Right renal cortex interstitium (tissue), 3 donors: ENCODE measurements at regions not wholly inside any gene's neighbourhood (a gene's known extent, or its start where the extent isn't known, plus 50 kb on each side); places are given as distances from the start of the nearest gene placed in this dataset.

Experiments
- DNase-seq, 3 donors: peaks; one replicate each; pipeline ENCODE4 v3.0.0-alpha.2; 2013; ENCODE audit warnings: low read depth in 3 of 3, low spot score in 2 of 3

GRCh38 chr12:132395908-132396305 lies 66.5 kb upstream of the GALNT9 start:
- DNase-seq, result no peak

- no peak for DNase-seq
These were observed 66.0 kb upstream of the GALNT9 start for GRCh38 chr12:132395192-132395907.

DNA sequence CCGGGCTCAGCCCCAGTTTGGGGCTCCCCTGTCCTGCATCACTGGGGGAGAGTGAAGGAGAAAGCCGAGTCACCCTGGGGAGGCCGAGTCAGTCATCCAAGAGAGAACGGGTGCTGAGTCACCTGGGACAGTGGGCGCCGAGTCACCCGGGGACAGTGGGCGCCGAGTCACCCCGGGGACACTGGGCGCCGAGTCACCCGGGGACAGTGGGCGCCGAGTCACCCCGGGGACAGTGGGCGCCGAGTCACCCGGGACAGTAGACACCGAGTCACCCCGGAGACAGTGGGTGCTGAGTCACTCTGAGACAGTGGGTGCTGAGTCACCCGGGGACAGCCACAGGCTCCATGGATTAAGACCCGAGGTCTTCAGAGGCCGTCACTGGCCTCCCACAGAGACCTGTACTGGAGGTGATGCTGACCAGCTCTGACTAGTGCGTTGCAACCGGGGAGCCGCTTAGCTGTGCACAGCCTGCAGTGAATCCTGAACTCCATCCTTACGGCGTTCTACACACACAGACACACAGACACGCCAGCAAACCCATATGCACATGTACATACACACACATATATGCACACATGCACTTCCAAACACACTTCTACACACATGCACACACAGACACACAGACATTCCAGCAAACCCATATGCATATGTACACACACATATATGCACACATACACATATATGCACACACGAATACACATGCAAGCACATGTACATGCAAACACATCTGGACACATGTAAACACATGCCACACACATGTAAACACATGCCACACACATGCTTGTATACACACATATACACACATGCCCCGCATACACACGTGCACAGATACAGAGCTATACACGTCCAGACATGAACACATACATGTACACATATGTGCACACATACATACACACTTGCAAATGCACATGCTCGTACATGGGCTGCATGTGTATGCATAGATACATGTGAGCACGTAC lies 64.9 kb upstream of the GALNT9 start:
- no peak for DNase-seq

GRCh38 chr12:132393245-132393795 lies 63.9 kb upstream of the GALNT9 start:
- no peak for DNase-seq

- DNase-seq, result no peak
These were observed 63.2 kb upstream of the GALNT9 start for GRCh38 chr12:132392389-132393244.

DNA sequence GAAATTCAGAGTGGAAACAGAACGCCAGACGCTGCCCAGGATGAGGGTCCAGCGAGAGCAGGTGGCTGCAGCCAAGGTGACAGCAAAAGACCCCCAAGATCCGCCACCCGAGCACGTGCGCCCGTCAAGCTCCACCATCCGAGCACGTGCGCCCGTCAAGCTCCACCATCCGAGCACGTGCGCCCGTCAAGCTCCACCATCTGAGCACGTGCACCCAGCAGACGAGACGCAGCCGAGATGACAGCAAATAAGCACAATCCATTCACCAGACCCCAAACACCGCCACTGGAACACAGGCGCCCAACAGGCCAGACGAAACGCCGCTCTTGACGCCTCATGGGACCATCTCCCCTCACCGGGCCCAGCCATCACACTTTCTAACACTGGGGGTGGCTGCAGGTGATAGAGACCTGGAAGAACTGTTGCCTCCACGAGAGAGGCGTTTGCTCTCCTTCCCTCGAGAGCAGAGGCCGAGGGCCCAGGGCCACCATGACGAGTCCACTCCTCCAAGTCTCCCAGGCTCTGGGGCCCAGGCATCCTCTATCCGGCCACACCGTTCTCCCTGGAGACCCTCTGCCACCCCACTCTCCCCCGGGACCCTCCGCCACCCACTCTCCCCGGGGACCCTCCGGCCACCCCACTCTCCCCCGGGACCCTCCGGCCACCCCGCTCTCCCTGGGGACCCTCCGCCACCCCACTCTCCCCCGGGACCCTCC lies 62.1 kb upstream of the GALNT9 start:
- DNase-seq, result no peak

GRCh38 chr12:132390287-132391076 lies 61.1 kb upstream of the GALNT9 start:
- no peak for DNase-seq

DNA sequence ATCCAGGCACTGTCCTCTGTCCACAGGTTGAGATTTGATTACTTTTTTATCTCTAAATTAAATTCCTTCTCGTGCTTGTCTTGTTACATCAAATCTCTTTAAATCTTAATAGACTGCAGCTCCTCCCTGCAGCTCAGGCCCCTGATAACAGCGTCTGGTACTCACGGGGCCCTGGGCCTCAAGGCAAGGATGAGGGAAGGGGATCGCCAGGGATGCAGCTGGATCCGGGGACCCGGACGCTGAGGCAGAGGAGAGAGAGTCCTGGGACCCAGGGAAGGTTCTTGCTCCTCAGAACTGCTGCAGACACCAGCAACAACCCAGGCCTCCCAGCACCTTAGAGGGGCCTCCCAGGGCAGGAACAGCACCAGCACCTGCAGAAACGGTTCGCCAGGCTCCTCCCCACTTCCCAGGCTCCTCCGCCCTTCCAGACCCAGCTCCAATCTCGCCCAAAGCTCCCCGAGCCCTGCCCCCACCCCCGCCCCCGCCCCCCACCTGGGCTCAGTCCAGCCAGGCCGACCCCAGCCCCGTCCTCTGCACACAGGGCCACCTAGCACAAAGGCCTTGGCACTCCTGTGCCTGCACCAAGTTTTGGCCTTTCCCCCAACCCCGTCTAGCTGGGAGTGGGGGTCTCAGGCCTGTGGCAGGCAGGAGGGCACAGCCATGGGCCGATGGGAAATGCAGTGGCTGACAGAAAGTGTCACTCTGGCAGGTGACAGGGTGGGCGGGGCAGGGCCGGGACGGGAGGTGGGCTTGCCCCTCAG lies 60.3 kb upstream of the GALNT9 start:
- DNase-seq, result no peak

- DNase-seq, result no peak
These were observed 59.6 kb upstream of the GALNT9 start for GRCh38 chr12:132389026-132389425.

- no peak for DNase-seq
These were observed 59.1 kb upstream of the GALNT9 start for GRCh38 chr12:132388379-132389015.

DNA sequence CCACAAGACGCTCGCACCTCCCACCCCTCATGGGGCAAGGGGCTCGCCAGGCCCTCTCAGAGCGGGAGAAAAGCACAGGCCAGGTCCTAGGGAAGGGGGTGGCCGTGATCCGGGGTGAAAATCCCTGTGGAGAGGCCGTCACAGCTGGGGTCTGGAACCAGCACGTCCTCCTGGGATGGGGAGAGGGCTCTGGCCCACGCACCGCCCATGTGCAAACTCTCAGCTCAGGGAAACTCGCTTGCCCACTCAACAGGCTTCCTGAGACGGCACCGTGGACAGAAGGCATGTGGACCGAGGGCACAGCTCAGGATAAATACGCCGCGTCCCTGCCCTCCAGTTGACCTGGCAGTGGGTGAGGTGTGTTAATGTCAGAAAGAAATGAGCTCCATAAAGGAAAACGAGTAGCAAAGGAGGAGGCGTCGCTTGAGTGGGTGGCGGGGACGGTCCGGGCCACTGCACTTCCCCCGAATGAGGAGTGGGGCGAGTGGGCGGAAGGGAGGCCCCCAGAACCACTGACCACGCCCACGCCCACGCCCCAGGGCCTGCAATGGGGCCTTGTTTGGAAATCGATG lies 57.6 kb upstream of the GALNT9 start:
- no peak for DNase-seq

GRCh38 chr12:132385923-132386751 lies 56.7 kb upstream of the GALNT9 start:
- no peak for DNase-seq

DNA sequence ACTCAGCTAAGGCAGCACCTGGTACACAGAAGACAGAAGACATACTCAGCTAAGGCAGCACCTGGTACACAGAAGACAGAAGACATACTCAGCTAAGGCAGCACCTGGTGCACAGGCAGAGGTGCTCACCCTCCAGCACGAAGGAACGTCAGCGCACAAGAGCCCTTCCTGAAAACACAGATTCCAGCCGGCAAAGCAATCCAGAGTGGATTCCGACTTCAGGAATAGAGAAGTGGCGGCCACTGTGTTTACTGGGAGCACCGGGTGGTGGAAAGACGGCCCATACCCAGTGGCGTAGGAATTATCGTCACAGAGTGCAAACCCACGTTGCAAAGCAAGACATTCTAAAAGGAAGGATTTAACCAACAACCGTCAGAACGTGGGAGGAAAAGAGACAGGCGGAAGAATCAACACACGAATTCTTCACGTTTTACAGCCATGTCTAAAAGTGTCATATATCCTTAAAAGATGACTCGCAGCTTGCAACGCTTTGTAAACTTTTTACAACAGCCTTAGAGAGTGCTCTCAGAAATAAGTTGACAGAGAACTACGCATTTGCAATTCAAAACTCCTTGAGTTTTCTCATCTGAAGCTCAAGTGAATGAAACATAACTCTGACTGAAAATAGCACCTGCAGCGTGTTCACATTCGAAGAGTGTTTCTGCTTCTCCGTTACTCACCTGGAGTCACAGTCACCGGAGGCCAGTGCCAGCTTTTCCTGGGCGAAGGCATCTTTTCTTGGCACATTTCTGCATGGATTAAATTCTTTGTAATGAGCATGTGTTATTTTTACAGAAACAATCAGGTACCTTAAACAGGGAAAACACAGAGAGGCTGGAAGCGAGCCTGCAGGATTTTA lies 55.8 kb upstream of the GALNT9 start:
- DNase-seq, result no peak

- DNase-seq, result no peak
These were observed 51.3 kb upstream of the GALNT9 start for GRCh38 chr12:132380641-132381040.

DNA sequence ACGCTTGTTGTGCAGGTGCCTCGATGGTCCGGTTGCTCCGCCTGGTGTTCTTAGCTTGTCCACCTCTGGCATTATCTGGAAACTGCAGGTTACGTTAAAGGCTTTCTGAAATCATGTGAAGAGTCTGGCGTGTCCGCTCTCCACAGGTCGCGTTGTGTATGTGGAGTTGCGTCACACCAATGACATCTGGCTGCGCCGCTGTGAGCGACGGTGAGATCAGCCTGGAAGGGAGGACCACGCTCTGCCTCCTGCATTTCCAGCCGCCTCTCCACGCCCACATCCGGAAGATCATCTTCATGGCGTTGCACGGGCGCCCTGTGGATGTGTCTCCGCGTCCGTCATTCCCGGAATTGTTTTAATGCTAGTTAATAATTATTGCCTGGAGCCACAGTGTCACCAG lies 50.6 kb upstream of the GALNT9 start:
- no peak for DNase-seq

DNA sequence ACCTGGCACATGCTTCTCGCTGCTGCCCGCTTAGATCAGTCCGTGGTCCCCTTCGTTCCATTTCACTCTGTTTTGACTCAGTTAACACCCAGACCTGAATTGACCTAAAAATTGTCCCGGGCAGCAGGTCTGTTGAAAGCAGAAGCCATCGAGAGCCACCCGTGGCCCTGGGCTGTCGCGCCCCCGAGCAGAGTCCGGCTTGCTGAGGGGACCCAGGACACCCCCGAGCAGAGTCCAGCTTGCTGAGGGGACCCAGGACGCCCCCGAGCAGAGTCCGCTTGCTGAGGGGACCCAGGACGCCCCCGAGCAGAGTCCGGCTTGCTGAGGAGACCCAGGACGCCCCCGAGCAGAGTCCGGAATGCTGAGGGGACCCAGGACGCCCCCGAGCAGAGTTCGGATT lies 50.2 kb upstream of the GALNT9 start:
- DNase-seq, result no peak
